WTC11 (cell line): ENCODE measurements at regions not wholly inside any gene's neighbourhood (a gene's known extent, or its start where the extent isn't known, plus 50 kb on each side); places are given as distances from the start of the nearest gene placed in this dataset.

Experiments
- FOXJ3 ChIP-seq: sonication (generic); formaldehyde crosslinking; IDR thresholded peaks from 2 replicates; pipeline ENCODE4 v1.9.0; 2021; ENCODE audit warnings: missing genetic modification reagents, mild to moderate bottlenecking, borderline replicate concordance
- NFE2L1 ChIP-seq: sonication (generic); formaldehyde crosslinking; IDR thresholded peaks from 2 replicates; pipeline ENCODE4 v1.8.1; 2023; ENCODE audit warnings: missing genetic modification reagents
- TF ChIP-seq, protein P1 (sequence below): sonication (generic); formaldehyde crosslinking; IDR thresholded peaks from 2 replicates; pipeline ENCODE4 v1.8.0; 2022; ENCODE audit warnings: mild to moderate bottlenecking, missing genetic modification reagents
- TF ChIP-seq, protein P2 (sequence below): fragments of 200-600 bp; IDR thresholded peaks from 2 replicates; pipeline ENCODE4 v1.8.0; 2022; ENCODE audit warnings: antibody characterized with exemption
- TF ChIP-seq, protein P3 (sequence below): sonication (generic); formaldehyde crosslinking; IDR thresholded peaks from 2 replicates; pipeline ENCODE4 v1.8.0; 2023; ENCODE audit warnings: missing genetic modification reagents

DNA sequence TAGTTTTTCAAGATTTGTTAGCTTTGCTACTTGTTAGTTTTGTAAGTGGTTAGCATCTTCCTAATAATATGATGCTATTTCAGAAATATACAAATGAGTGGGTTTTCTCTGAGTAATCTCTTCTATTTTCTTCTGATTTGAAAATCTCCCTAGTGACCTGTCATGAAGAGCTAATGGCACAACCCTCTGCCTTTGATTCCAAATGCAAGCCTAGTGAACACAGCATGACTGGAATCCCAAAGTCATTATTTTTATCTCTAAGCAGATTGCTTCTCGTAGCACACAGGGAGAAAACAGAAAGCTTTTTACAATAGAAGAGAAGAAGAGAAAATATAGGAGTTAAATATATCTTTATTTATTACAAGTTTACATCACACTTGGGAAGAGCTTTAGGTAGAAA, 295.5 kb downstream of the LRATD1 start:
- TF ChIP-seq, protein P1, sequence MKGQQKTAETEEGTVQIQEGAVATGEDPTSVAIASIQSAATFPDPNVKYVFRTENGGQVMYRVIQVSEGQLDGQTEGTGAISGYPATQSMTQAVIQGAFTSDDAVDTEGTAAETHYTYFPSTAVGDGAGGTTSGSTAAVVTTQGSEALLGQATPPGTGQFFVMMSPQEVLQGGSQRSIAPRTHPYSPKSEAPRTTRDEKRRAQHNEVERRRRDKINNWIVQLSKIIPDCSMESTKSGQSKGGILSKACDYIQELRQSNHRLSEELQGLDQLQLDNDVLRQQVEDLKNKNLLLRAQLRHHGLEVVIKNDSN = no peak
- TF ChIP-seq, protein P2, sequence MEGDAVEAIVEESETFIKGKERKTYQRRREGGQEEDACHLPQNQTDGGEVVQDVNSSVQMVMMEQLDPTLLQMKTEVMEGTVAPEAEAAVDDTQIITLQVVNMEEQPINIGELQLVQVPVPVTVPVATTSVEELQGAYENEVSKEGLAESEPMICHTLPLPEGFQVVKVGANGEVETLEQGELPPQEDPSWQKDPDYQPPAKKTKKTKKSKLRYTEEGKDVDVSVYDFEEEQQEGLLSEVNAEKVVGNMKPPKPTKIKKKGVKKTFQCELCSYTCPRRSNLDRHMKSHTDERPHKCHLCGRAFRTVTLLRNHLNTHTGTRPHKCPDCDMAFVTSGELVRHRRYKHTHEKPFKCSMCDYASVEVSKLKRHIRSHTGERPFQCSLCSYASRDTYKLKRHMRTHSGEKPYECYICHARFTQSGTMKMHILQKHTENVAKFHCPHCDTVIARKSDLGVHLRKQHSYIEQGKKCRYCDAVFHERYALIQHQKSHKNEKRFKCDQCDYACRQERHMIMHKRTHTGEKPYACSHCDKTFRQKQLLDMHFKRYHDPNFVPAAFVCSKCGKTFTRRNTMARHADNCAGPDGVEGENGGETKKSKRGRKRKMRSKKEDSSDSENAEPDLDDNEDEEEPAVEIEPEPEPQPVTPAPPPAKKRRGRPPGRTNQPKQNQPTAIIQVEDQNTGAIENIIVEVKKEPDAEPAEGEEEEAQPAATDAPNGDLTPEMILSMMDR = no peak
- TF ChIP-seq NFE2L1 (CRISPR knock-in tag) = no peak
- no peak for TF ChIP-seq FOXJ3 (CRISPR knock-in tag)
- TF ChIP-seq, protein P3, sequence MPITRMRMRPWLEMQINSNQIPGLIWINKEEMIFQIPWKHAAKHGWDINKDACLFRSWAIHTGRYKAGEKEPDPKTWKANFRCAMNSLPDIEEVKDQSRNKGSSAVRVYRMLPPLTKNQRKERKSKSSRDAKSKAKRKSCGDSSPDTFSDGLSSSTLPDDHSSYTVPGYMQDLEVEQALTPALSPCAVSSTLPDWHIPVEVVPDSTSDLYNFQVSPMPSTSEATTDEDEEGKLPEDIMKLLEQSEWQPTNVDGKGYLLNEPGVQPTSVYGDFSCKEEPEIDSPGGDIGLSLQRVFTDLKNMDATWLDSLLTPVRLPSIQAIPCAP = no peak
